ENCODE measurements at regions not wholly inside any gene's neighbourhood (a gene's known extent, or its start where the extent isn't known, plus 50 kb on each side); places are given as distances from the start of the nearest gene placed in this dataset.

DNA sequence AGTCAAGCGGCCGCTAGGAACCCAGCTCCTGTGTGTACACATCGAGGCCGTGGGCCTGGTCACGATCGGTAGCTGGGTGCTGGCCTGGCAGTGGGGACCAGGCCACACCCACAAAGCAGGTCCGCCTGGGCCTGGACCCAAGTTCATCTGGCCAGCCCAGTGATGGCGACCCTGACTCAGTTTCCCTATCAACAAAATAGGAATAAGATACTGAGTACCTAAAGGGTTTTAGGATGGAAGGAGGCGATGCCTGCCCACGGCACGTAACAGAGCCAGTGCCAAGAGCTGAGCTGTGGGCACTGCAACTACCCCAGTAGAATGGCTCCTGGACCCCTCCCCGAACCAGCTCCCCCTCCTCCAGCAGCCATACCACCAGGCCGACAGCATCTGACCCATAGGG, 243.5 kb upstream of the SGCG start (continued):
- TF ChIP-seq, protein P1, sequence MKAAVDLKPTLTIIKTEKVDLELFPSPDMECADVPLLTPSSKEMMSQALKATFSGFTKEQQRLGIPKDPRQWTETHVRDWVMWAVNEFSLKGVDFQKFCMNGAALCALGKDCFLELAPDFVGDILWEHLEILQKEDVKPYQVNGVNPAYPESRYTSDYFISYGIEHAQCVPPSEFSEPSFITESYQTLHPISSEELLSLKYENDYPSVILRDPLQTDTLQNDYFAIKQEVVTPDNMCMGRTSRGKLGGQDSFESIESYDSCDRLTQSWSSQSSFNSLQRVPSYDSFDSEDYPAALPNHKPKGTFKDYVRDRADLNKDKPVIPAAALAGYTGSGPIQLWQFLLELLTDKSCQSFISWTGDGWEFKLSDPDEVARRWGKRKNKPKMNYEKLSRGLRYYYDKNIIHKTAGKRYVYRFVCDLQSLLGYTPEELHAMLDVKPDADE (IDR thresholded peaks at IDR 0.05) = no peak
- TF ChIP-seq ZNF114 (CRISPR knock-in tag; IDR thresholded peaks at IDR 0.05) (no peak), CREB1 (CRISPR knock-in tag; IDR thresholded peaks at IDR 0.05; ENCODE audit: low read depth) (no peak)

- Histone ChIP-seq H3K27me3 (ENCODE audit: insufficient read depth) (no peaks in the 10 kb centered on the region), H2AFZ (no peak overlapping the region), H4K20me1 (replicated peaks; ENCODE audit: insufficient read depth) (no peaks in the 10 kb centered on the region), H3K79me2 (replicated peaks; ENCODE audit: insufficient read depth) (no peaks in the 10 kb centered on the region), H3K36me3 (ENCODE audit: insufficient read depth) (no peaks in the 10 kb centered on the region), H3K4me1 (ENCODE audit: insufficient read depth) (no peaks in the 10 kb centered on the region), H3K4me2 (no peak overlapping the region), H3K4me3 (no peak overlapping the region), H3K9me2 (ENCODE audit: insufficient read depth) (no peaks in the 10 kb centered on the region), H3F3A (replicated peaks; ENCODE audit: low read depth) (no peaks in the 10 kb centered on the region), H3K27ac (ENCODE audit: low read depth) (no peak overlapping the region)
- peaks cover 2% of the 10 kb centered on the region for H3K27me3 Mint-ChIP-seq (ENCODE audit: insufficient read depth, low read depth, poor library complexity)
- no peak overlapping the region for H3K4me3 Mint-ChIP-seq
- ATAC-seq (no peak), DNase-seq (ENCODE audit: low spot score) (no peak)
- H3K4me1 Mint-ChIP-seq = no peaks in the 10 kb centered on the region
- peaks cover 4% of the 10 kb centered on the region; the same call in 1 of the 3 replicates for H3K36me3 Mint-ChIP-seq (ENCODE audit: low read depth)
- peaks cover 23% of the 10 kb centered on the region for H3K9me3 Mint-ChIP-seq
- no peak overlapping the region for H3K27ac Mint-ChIP-seq
- no peak for TF ChIP-seq POLR2AphosphoS5 (IDR thresholded peaks at IDR 0.05; ENCODE audit: low read depth)
- TF ChIP-seq, protein P2, sequence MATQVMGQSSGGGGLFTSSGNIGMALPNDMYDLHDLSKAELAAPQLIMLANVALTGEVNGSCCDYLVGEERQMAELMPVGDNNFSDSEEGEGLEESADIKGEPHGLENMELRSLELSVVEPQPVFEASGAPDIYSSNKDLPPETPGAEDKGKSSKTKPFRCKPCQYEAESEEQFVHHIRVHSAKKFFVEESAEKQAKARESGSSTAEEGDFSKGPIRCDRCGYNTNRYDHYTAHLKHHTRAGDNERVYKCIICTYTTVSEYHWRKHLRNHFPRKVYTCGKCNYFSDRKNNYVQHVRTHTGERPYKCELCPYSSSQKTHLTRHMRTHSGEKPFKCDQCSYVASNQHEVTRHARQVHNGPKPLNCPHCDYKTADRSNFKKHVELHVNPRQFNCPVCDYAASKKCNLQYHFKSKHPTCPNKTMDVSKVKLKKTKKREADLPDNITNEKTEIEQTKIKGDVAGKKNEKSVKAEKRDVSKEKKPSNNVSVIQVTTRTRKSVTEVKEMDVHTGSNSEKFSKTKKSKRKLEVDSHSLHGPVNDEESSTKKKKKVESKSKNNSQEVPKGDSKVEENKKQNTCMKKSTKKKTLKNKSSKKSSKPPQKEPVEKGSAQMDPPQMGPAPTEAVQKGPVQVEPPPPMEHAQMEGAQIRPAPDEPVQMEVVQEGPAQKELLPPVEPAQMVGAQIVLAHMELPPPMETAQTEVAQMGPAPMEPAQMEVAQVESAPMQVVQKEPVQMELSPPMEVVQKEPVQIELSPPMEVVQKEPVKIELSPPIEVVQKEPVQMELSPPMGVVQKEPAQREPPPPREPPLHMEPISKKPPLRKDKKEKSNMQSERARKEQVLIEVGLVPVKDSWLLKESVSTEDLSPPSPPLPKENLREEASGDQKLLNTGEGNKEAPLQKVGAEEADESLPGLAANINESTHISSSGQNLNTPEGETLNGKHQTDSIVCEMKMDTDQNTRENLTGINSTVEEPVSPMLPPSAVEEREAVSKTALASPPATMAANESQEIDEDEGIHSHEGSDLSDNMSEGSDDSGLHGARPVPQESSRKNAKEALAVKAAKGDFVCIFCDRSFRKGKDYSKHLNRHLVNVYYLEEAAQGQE (IDR thresholded peaks at IDR 0.05; ENCODE audit: unreplicated experiment) = no peak
- TF ChIP-seq JUNB (IDR thresholded peaks at IDR 0.05; ENCODE audit: unreplicated experiment) = no peak
- no peak for TF ChIP-seq CTCF (conservative IDR thresholded peaks at IDR 0.05; ENCODE audit: low read depth in 2 of 2)
- TF ChIP-seq, protein P3, sequence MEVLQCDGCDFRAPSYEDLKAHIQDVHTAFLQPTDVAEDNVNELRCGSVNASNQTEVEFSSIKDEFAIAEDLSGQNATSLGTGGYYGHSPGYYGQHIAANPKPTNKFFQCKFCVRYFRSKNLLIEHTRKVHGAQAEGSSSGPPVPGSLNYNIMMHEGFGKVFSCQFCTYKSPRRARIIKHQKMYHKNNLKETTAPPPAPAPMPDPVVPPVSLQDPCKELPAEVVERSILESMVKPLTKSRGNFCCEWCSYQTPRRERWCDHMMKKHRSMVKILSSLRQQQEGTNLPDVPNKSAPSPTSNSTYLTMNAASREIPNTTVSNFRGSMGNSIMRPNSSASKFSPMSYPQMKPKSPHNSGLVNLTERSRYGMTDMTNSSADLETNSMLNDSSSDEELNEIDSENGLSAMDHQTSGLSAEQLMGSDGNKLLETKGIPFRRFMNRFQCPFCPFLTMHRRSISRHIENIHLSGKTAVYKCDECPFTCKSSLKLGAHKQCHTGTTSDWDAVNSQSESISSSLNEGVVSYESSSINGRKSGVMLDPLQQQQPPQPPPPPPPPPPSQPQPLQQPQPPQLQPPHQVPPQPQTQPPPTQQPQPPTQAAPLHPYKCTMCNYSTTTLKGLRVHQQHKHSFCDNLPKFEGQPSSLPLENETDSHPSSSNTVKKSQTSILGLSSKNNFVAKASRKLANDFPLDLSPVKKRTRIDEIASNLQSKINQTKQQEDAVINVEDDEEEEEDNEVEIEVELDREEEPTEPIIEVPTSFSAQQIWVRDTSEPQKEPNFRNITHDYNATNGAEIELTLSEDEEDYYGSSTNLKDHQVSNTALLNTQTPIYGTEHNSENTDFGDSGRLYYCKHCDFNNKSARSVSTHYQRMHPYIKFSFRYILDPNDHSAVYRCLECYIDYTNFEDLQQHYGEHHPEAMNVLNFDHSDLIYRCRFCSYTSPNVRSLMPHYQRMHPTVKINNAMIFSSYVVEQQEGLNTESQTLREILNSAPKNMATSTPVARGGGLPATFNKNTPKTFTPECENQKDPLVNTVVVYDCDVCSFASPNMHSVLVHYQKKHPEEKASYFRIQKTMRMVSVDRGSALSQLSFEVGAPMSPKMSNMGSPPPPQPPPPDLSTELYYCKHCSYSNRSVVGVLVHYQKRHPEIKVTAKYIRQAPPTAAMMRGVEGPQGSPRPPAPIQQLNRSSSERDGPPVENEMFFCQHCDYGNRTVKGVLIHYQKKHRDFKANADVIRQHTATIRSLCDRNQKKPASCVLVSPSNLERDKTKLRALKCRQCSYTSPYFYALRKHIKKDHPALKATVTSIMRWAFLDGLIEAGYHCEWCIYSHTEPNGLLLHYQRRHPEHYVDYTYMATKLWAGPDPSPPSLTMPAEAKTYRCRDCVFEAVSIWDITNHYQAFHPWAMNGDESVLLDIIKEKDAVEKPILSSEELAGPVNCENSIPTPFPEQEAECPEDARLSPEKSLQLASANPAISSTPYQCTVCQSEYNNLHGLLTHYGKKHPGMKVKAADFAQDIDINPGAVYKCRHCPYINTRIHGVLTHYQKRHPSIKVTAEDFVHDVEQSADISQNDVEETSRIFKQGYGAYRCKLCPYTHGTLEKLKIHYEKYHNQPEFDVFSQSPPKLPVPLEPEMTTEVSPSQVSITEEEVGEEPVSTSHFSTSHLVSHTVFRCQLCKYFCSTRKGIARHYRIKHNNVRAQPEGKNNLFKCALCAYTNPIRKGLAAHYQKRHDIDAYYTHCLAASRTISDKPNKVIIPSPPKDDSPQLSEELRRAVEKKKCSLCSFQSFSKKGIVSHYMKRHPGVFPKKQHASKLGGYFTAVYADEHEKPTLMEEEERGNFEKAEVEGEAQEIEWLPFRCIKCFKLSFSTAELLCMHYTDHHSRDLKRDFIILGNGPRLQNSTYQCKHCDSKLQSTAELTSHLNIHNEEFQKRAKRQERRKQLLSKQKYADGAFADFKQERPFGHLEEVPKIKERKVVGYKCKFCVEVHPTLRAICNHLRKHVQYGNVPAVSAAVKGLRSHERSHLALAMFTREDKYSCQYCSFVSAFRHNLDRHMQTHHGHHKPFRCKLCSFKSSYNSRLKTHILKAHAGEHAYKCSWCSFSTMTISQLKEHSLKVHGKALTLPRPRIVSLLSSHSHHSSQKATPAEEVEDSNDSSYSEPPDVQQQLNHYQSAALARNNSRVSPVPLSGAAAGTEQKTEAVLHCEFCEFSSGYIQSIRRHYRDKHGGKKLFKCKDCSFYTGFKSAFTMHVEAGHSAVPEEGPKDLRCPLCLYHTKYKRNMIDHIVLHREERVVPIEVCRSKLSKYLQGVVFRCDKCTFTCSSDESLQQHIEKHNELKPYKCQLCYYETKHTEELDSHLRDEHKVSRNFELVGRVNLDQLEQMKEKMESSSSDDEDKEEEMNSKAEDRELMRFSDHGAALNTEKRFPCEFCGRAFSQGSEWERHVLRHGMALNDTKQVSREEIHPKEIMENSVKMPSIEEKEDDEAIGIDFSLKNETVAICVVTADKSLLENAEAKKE (CRISPR knock-in tag; IDR thresholded peaks at IDR 0.05) = no peak
- TF ChIP-seq CREB1 (CRISPR knock-in tag; IDR thresholded peaks at IDR 0.05; ENCODE audit: low read depth) = no peak
- TF ChIP-seq ZNF331 (CRISPR knock-in tag; IDR thresholded peaks at IDR 0.05; ENCODE audit: low read depth) = no peak
- TF ChIP-seq EZH2 (IDR thresholded peaks at IDR 0.05; ENCODE audit: low read depth, unreplicated experiment) = no peak
- no peak for TF ChIP-seq ZNF114 (CRISPR knock-in tag; IDR thresholded peaks at IDR 0.05)
- no peak for TF ChIP-seq NANOG (IDR thresholded peaks at IDR 0.05; ENCODE audit: borderline replicate concordance)
- TF ChIP-seq, protein P1 (IDR thresholded peaks at IDR 0.05) = no peak
- no peak for TF ChIP-seq STAT1 (IDR thresholded peaks at IDR 0.05; ENCODE audit: unreplicated experiment)
Observed at GRCh38 chr13:22937953-22938352, 242.8 kb upstream of the SGCG start.

Measured in GM23338 (cell line).